ENCODE measurements at regions not wholly inside any gene's neighbourhood (a gene's known extent, or its start where the extent isn't known, plus 50 kb on each side); places are given as distances from the start of the nearest gene placed in this dataset.

GRCh38 chr16:87245511-87245910 lies 71.7 kb downstream of the C16orf95 start:
- TF ChIP-seq RNF2 (IDR thresholded peaks at IDR 0.05; ENCODE audit: borderline replicate concordance, low read depth) (no peak), PBX3 (IDR thresholded peaks at IDR 0.05) (no peak), ZC3H11A (IDR thresholded peaks at IDR 0.05) (no peak), CEBPB (IDR thresholded peaks at IDR 0.05) (no peak), FOXS1 (CRISPR knock-in tag; IDR thresholded peaks at IDR 0.05) (no peak), MYC (IDR thresholded peaks at IDR 0.05; ENCODE audit: borderline replicate concordance, low read length) (no peak), ESRRA (IDR thresholded peaks at IDR 0.05; ENCODE audit: borderline replicate concordance, low read length) (no peak), BHLHE40 (IDR thresholded peaks at IDR 0.05; ENCODE audit: low read depth, low read length) (no peak), RCOR1 (IDR thresholded peaks at IDR 0.05; ENCODE audit: low read depth, low read length) (no peak), MAX (IDR thresholded peaks at IDR 0.05) (no peak), NFE2L2 (conservative IDR thresholded peaks at IDR 0.05; ENCODE audit: low read length) (no peak), POLR2AphosphoS2 (conservative IDR thresholded peaks at IDR 0.05; ENCODE audit: low read length) (no peak), FOSL2 (IDR thresholded peaks at IDR 0.05) (no peak), FOSL2 (CRISPR knock-in tag; IDR thresholded peaks at IDR 0.05) (no peak), JUN (IDR thresholded peaks at IDR 0.05) (no peak), ATOH8 (CRISPR knock-in tag; IDR thresholded peaks at IDR 0.05; ENCODE audit: low read depth) (no peak), USF2 (IDR thresholded peaks at IDR 0.05) (no peak), HDAC2 (IDR thresholded peaks at IDR 0.05) (no peak)
- ChIA-PET POLR2A (no interaction called here), CTCF (interaction anchor here (0.8 to 1.5 kb wide), 4 partner anchors 11 to 472 kb away, joined by 3 to 4 read pairs (median 3); no protein-coding TSS in a partner anchor)
- H3K27ac ChIP-seq, result no peak overlapping the region
- DNase-seq (ENCODE audit: low read depth in 1 of 2, low spot score in 1 of 2), result no peak
- FAIRE-seq, result no peak
- WGBS (ENCODE audit: missing lambda C conversion rate), result 85% methylated on average over 13 of the region's 13 CpGs
- no peak for ATAC-seq
- no peak overlapping the region for H3K4me3 ChIP-seq
- H3K9me3 ChIP-seq, result no peaks in the 10 kb centered on the region
- H3K4me1 ChIP-seq, result no peaks in the 10 kb centered on the region
- H3K4me2 ChIP-seq, result no peak overlapping the region

GRCh38 chr16:87246269-87247065 lies 70.7 kb downstream of the C16orf95 start:
- no peak overlapping the region for H3K4me2 ChIP-seq
- DNase-seq (ENCODE audit: low read depth in 1 of 2, low spot score in 1 of 2), result no peak
- POLR2A ChIA-PET, result no interaction called here
- CTCF ChIA-PET, result interaction anchor here (1.4 to 1.5 kb wide), 3 partner anchors 12 to 184 kb away, joined by 3 read pairs; no protein-coding TSS in a partner anchor
- no peak overlapping the region for H3K27ac ChIP-seq
- no peak for FAIRE-seq
- H3K9me3 ChIP-seq, result no peaks in the 10 kb centered on the region
- ATAC-seq, result no peak
- 69% methylated on average over 14 of the region's 14 CpGs for WGBS (ENCODE audit: missing lambda C conversion rate)
- TF ChIP-seq ZC3H11A (IDR thresholded peaks at IDR 0.05) (no peak), CHD2 (IDR thresholded peaks at IDR 0.05; ENCODE audit: low read length, partially characterized antibody) (no peak), GATA3 (IDR thresholded peaks at IDR 0.05; ENCODE audit: borderline replicate concordance) (no peak), EP300 (IDR thresholded peaks at IDR 0.05) (no peak), HMGXB4 (CRISPR knock-in tag; IDR thresholded peaks at IDR 0.05; ENCODE audit: borderline replicate concordance) (no peak)
- no peaks in the 10 kb centered on the region for H3K4me1 ChIP-seq
- no peak overlapping the region for H3K4me3 ChIP-seq

Data from A549 (cell line).